ENCODE measurements at regions not wholly inside any gene's neighbourhood (a gene's known extent, or its start where the extent isn't known, plus 50 kb on each side); places are given as distances from the start of the nearest gene placed in this dataset.
"Not testable (repeated sequence)": the region's sequence is repeated elsewhere in the genome, so short reads cannot be mapped to it uniquely, and the experiment has no call there.

DNA sequence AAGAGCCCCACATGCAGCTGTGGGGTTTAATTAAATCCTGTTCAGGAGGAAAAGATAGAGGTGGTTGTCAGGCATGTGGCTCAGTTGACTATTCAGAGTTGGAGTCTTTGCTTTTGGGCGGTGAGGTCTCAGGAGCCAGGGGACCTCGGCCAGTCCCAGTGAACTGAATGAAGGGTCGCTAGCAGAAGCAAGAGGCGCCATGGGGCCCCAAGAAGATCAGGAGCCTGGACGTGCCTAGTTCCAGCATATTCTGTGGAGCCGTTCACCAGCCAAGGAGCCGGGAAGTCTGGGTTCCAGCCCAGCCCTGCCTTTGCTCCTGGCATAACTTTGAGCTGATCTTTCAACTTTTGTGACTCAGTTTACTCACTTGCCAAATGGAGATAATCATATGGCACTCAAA is 217.7 kb upstream of the IRF2BP2 start:
- peaks cover 0 to 16% (median 10%) of the 10 kb centered on the region in 10 experiments; a peak in 13 of 20 replicates for H3K4me1 ChIP-seq
- no peak overlapping the region for H3K27ac ChIP-seq
- no peak for TF ChIP-seq Cebpa-rat (IDR thresholded peaks at IDR 0.05)

GRCh38 chr1:234827181-234827580 is 217.2 kb upstream of the IRF2BP2 start:
- Histone ChIP-seq H3K27me3 (no peaks in the 10 kb centered on the region), H3K9me3 (replicated peaks in 1 of 11) (peaks cover 0 to 24% (median 12%) of the 10 kb centered on the region in 11 experiments; a peak in 13 of 22 replicates), H3K9ac (no peak overlapping the region), H3K4me2 (peak overlapping the region in 5 of 11 experiments; percentile 5 to 36 (median 17); a peak in 2 of 22 replicates), H3K36me3 (no peaks in the 10 kb centered on the region), H3K27ac (no peak overlapping the region), H3K4me1 (peaks cover 0 to 16% (median 10%) of the 10 kb centered on the region in 10 experiments; a peak in 13 of 20 replicates), H4K20me1 (no peaks in the 10 kb centered on the region), H3K4me3 (no peak overlapping the region)
- no peak for TF ChIP-seq Cebpa-rat (IDR thresholded peaks at IDR 0.05)

More for the DNA sequence above, 217.7 kb upstream of the IRF2BP2 start:
- peaks cover 0 to 24% (median 12%) of the 10 kb centered on the region in 11 experiments; a peak in 13 of 22 replicates for H3K9me3 ChIP-seq (replicated peaks in 1 of 11)
- H4K20me1 ChIP-seq: no peaks in the 10 kb centered on the region
- H3K27me3 ChIP-seq: no peaks in the 10 kb centered on the region
- no peak overlapping the region for H3K9ac ChIP-seq
- H3K36me3 ChIP-seq: no peaks in the 10 kb centered on the region
- no peak overlapping the region for H3K4me3 ChIP-seq
- H3K4me2 ChIP-seq: no peak overlapping the region

GRCh38 chr1:234826352-234826751 is 216.4 kb upstream of the IRF2BP2 start:
- no peaks in the 10 kb centered on the region for H3K36me3 ChIP-seq
- H3K27ac ChIP-seq: no peak overlapping the region
- no peak for TF ChIP-seq Cebpa-rat (IDR thresholded peaks at IDR 0.05)
- H3K9ac ChIP-seq: no peak overlapping the region
- no peaks in the 10 kb centered on the region for H3K27me3 ChIP-seq
- H3K4me2 ChIP-seq: no peak overlapping the region
- H3K4me3 ChIP-seq: no peak overlapping the region
- no peaks in the 10 kb centered on the region for H4K20me1 ChIP-seq
- H3K9me3 ChIP-seq (replicated peaks in 1 of 11): peaks cover 0 to 24% (median 12%) of the 10 kb centered on the region in 11 experiments; a peak in 13 of 22 replicates
- peaks cover 0 to 14% (median 8%) of the 10 kb centered on the region in 10 experiments; a peak in 13 of 20 replicates for H3K4me1 ChIP-seq

DNA sequence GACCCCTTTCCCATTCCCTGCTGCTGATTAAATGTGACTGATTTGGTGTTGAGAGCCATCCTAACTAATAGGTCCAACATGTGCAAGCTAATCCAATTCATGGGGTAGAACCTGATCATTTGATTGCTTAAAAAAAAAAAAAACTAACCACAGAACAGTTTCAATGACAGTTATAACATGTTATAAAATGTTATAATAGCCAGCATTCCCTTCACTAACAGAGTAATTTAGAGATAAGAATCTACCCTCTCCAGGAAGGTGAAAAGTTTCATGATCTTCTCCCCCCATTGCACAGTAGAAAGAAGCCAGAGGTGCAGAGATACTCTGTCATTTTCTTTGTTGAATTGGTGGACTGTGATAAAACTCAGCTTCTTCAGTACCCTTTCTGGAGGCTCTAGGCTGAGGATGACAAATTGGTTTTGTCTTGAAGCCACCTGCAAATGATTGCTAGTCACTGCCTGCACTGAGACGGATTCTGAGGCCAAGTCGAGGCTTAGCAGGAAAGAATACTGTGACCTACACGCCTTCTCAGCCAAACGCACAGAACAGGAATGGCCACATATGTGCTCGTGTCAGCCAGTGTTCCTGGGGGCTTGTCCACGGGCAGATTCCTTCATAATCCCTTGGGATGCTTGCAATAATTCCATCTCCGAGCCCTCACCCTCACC is 215.7 kb upstream of the IRF2BP2 start:
- H4K20me1 ChIP-seq: no peaks in the 10 kb centered on the region
- peaks cover 0 to 12% (median 5%) of the 10 kb centered on the region in 10 experiments; a peak in 13 of 20 replicates for H3K4me1 ChIP-seq
- peaks cover 0 to 21% (median 12%) of the 10 kb centered on the region in 11 experiments; a peak in 13 of 22 replicates for H3K9me3 ChIP-seq (replicated peaks in 1 of 11)
- no peak overlapping the region for H3K4me3 ChIP-seq
- H3K27me3 ChIP-seq: no peaks in the 10 kb centered on the region
- TF ChIP-seq Cebpa-rat (IDR thresholded peaks at IDR 0.05): no peak
- H3K4me2 ChIP-seq: no peak overlapping the region
- H3K9ac ChIP-seq: no peak overlapping the region
- H3K27ac ChIP-seq: no peak overlapping the region
- no peaks in the 10 kb centered on the region for H3K36me3 ChIP-seq

GRCh38 chr1:234824836-234825235 is 214.9 kb upstream of the IRF2BP2 start:
- H3K9ac ChIP-seq, H3K36me3 ChIP-seq, H4K20me1 ChIP-seq, H3K4me3 ChIP-seq, H3K27me3 ChIP-seq, H3K4me1 ChIP-seq, H3K4me2 ChIP-seq, H3K27ac ChIP-seq: not testable (repeated sequence)
- peaks cover 0 to 15% (median 10%) of the 10 kb centered on the region in 11 experiments; a peak in 13 of 22 replicates for H3K9me3 ChIP-seq (replicated peaks in 1 of 11)

GRCh38 chr1:234823191-234824176 is 213.5 kb upstream of the IRF2BP2 start:
- no peaks in the 10 kb centered on the region for H3K27me3 ChIP-seq
- peaks cover 0 to 2% (median 0%) of the 10 kb centered on the region in 11 experiments; a peak in 2 of 22 replicates for H3K9me3 ChIP-seq (replicated peaks in 1 of 11)
- H3K36me3 ChIP-seq: no peaks in the 10 kb centered on the region
- H3K4me1 ChIP-seq: peaks cover 0 to 9% (median 2%) of the 10 kb centered on the region in 10 experiments; a peak in 4 of 20 replicates
- H3K4me3 ChIP-seq: no peak overlapping the region
- H3K9ac ChIP-seq: no peak overlapping the region
- no peaks in the 10 kb centered on the region for H4K20me1 ChIP-seq
- no peak overlapping the region for H3K4me2 ChIP-seq
- no peak for TF ChIP-seq Cebpa-rat (IDR thresholded peaks at IDR 0.05)
- no peak overlapping the region for H3K27ac ChIP-seq

- TF ChIP-seq Cebpa-rat (IDR thresholded peaks at IDR 0.05): no peak
- H3K9ac ChIP-seq: no peak overlapping the region
Observed at GRCh38 chr1:234821840-234822239, 211.9 kb upstream of the IRF2BP2 start.

GRCh38 chr1:234820597-234820996 is 210.6 kb upstream of the IRF2BP2 start:
- Histone ChIP-seq H4K20me1 (no peaks in the 10 kb centered on the region), H3K9me3 (replicated peaks in 1 of 11) (no peaks in the 10 kb centered on the region), H3K27ac (no peak overlapping the region), H3K4me2 (no peak overlapping the region; a peak in 1 of 22 replicates), H3K4me1 (peaks cover 0 to 4% (median 2%) of the 10 kb centered on the region in 10 experiments; a peak in 11 of 20 replicates), H3K4me3 (no peak overlapping the region), H3K27me3 (no peaks in the 10 kb centered on the region), H3K36me3 (no peaks in the 10 kb centered on the region), H3K9ac (no peak overlapping the region)
- TF ChIP-seq Cebpa-rat (IDR thresholded peaks at IDR 0.05): no peak

More at GRCh38 chr1:234821840-234822239, 211.9 kb upstream of the IRF2BP2 start:
- no peaks in the 10 kb centered on the region for H3K9me3 ChIP-seq (replicated peaks in 1 of 11)
- peaks cover 0 to 4% (median 0%) of the 10 kb centered on the region in 10 experiments; a peak in 1 of 20 replicates for H3K4me1 ChIP-seq
- no peak overlapping the region for H3K27ac ChIP-seq
- no peaks in the 10 kb centered on the region for H4K20me1 ChIP-seq
- H3K4me3 ChIP-seq: no peak overlapping the region
- no peaks in the 10 kb centered on the region for H3K36me3 ChIP-seq
- H3K27me3 ChIP-seq: no peaks in the 10 kb centered on the region
- H3K4me2 ChIP-seq: no peak overlapping the region

DNA sequence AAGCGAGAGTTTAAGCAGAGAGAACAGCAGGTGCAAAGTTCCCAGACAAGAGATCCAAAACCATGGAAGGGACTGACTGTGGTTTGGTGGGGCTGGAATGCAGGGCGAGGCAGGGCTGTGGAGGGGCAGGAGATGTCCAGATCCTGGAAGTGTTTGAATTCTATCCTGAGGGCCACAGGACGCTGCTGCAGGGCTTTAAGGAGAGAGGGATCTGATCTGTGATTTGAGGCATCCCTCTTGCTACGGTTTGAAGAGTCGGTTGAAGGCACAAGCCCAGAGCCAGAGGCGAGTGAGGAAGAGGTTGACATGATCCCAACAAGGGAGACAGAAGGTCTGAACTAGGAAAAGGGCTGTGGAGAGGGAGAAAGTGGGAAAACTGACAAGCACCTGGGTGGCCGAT is 209.9 kb upstream of the IRF2BP2 start:
- not testable (repeated sequence) for H3K27ac ChIP-seq; H3K4me2 ChIP-seq; H3K27me3 ChIP-seq; H3K36me3 ChIP-seq; H3K4me3 ChIP-seq; H4K20me1 ChIP-seq; H3K4me1 ChIP-seq; H3K9me3 ChIP-seq (replicated peaks in 1 of 11); H3K9ac ChIP-seq

DNA sequence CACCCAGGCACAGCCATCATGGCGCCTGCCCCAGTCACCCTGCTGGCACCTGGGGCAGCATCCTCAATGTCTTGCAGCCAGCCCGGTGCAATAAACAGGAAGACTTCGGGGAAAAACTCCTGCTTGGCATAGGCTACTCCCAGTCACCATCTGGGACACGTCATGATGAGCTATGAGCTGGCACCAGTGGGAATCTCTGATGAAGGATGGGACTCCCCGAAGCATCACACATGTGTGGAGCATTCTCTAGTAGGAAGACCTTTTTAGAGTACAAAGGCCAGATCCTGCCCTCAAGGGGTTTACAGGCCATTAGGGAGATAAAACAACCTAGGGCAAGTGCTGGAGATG is 208.0 kb upstream of the IRF2BP2 start:
- H3K36me3 ChIP-seq; H3K4me2 ChIP-seq; H3K9ac ChIP-seq; H3K27ac ChIP-seq; H3K27me3 ChIP-seq; H3K9me3 ChIP-seq (replicated peaks in 1 of 11); H3K4me1 ChIP-seq; H3K4me3 ChIP-seq; H4K20me1 ChIP-seq: not testable (repeated sequence)

- not testable (repeated sequence) for H3K4me1 ChIP-seq; H3K4me3 ChIP-seq; H4K20me1 ChIP-seq; H3K36me3 ChIP-seq; H3K4me2 ChIP-seq; H3K27ac ChIP-seq; H3K9me3 ChIP-seq (replicated peaks in 1 of 11); H3K9ac ChIP-seq; H3K27me3 ChIP-seq
Observed at GRCh38 chr1:234817313-234818039, 207.5 kb upstream of the IRF2BP2 start.

GRCh38 chr1:234816864-234817263 is 206.9 kb upstream of the IRF2BP2 start:
- H4K20me1 ChIP-seq; H3K4me2 ChIP-seq; H3K4me3 ChIP-seq; H3K9me3 ChIP-seq (replicated peaks in 1 of 11); H3K9ac ChIP-seq; H3K27me3 ChIP-seq; H3K27ac ChIP-seq; H3K36me3 ChIP-seq: not testable (repeated sequence)
- peaks cover 0 to 11% (median 6%) of the 10 kb centered on the region in 10 experiments; a peak in 11 of 20 replicates for H3K4me1 ChIP-seq
